ENCODE measurements at regions not wholly inside any gene's neighbourhood (a gene's known extent, or its start where the extent isn't known, plus 50 kb on each side); places are given as distances from the start of the nearest gene placed in this dataset.

GRCh38 chrX:136941396-136942337 is 61.1 kb upstream of the RBMX start:
- TF ChIP-seq ZBTB33 (IDR thresholded peaks at IDR 0.05; ENCODE audit: borderline replicate concordance, low read depth) (no peak), CTCF (IDR thresholded peaks at IDR 0.05) (no peak), EZH2phosphoT487 (IDR thresholded peaks at IDR 0.05; ENCODE audit: borderline replicate concordance, low read depth) (no peak), NFIC (IDR thresholded peaks at IDR 0.05; ENCODE audit: borderline replicate concordance) (no peak), USF2 (IDR thresholded peaks at IDR 0.05; ENCODE audit: borderline replicate concordance, low read depth, low read length) (no peak), JUND (IDR thresholded peaks at IDR 0.05) (no peak), RAD21 (IDR thresholded peaks at IDR 0.05; ENCODE audit: low read length) (no peak), MXI1 (IDR thresholded peaks at IDR 0.05; ENCODE audit: low read depth, low read length) (no peak), CHD2 (IDR thresholded peaks at IDR 0.05; ENCODE audit: low read length, partially characterized antibody) (no peak), POLR2AphosphoS5 (IDR thresholded peaks at IDR 0.05; ENCODE audit: low read depth, low read length) (no peak), MAX (IDR thresholded peaks at IDR 0.05; ENCODE audit: low read depth) (no peak), EP300 (IDR thresholded peaks at IDR 0.05; ENCODE audit: borderline replicate concordance in 1 of 2, low read depth in 1 of 2, low read length in 1 of 2) (no peak)
